ENCODE measurements at regions not wholly inside any gene's neighbourhood (a gene's known extent, or its start where the extent isn't known, plus 50 kb on each side); places are given as distances from the start of the nearest gene placed in this dataset.

- no peak for DNase-seq
Observed at GRCh38 chr11:128407962-128408361, 179.4 kb downstream of the ETS1 start.

GRCh38 chr11:128405714-128406662, 181.4 kb downstream of the ETS1 start:
- no peak for DNase-seq

- no peak for DNase-seq
Observed at GRCh38 chr11:128405112-128405511, 182.2 kb downstream of the ETS1 start.

- DNase-seq = no peak
Observed at GRCh38 chr11:128404437-128404836, 182.9 kb downstream of the ETS1 start.

- DNase-seq = no peak
Observed at GRCh38 chr11:128400382-128401203, 186.8 kb downstream of the ETS1 start.

GRCh38 chr11:128399251-128400121, 187.9 kb downstream of the ETS1 start:
- DNase-seq = no peak

GRCh38 chr11:128398517-128399250, 188.7 kb downstream of the ETS1 start:
- DNase-seq = no peak

GRCh38 chr11:128397362-128397761, 190.0 kb downstream of the ETS1 start:
- DNase-seq = no peak

- no peak for DNase-seq
Observed at GRCh38 chr11:128394431-128395089, 192.8 kb downstream of the ETS1 start.

GRCh38 chr11:128392259-128392658, 195.1 kb downstream of the ETS1 start:
- no peak for DNase-seq

- no peak for DNase-seq
Observed at GRCh38 chr11:128391811-128392210, 195.5 kb downstream of the ETS1 start.

GRCh38 chr11:128390246-128390645, 197.1 kb downstream of the ETS1 start:
- DNase-seq = no peak

GRCh38 chr11:128389461-128389976, 197.8 kb downstream of the ETS1 start:
- DNase-seq = no peak

GRCh38 chr11:128388206-128388815, 199.0 kb downstream of the ETS1 start:
- DNase-seq = no peak

- DNase-seq = no peak
Observed at GRCh38 chr11:128379587-128380580, 207.5 kb downstream of the ETS1 start.

- DNase-seq = no peak
Observed at GRCh38 chr11:128375961-128376360, 211.4 kb downstream of the ETS1 start.

- no peak for DNase-seq
Observed at GRCh38 chr11:128374026-128374425, 213.3 kb downstream of the ETS1 start.

GRCh38 chr11:128372977-128373376, 214.4 kb downstream of the ETS1 start:
- DNase-seq = no peak

- no peak for DNase-seq
Observed at GRCh38 chr11:128367573-128367972, 219.8 kb downstream of the ETS1 start.

- DNase-seq = no peak
Observed at GRCh38 chr11:128365044-128365443, 222.3 kb downstream of the ETS1 start.
